ENCODE measurements at regions not wholly inside any gene's neighbourhood (a gene's known extent, or its start where the extent isn't known, plus 50 kb on each side); places are given as distances from the start of the nearest gene placed in this dataset.

DNA sequence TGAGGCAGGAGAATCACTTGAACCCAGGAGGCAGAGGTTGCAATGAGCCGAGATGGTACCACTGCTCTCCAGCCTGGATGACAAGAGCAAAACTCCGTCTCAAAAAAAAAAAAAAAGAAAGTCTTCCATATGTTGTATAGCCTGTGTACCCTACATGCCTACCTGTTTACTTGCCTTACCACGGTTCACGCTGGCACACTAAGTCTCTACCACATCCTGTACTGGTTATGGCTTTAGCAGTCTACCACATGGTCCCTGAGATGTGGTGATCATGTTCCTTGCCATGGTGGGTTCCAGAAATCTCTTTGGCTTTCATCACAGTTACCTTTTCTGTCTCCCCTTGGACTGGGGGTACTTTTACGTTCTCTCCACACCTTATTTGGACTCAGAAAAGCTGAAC lies 63.8 kb upstream of the TBC1D5 start:
- TF ChIP-seq, protein P1, sequence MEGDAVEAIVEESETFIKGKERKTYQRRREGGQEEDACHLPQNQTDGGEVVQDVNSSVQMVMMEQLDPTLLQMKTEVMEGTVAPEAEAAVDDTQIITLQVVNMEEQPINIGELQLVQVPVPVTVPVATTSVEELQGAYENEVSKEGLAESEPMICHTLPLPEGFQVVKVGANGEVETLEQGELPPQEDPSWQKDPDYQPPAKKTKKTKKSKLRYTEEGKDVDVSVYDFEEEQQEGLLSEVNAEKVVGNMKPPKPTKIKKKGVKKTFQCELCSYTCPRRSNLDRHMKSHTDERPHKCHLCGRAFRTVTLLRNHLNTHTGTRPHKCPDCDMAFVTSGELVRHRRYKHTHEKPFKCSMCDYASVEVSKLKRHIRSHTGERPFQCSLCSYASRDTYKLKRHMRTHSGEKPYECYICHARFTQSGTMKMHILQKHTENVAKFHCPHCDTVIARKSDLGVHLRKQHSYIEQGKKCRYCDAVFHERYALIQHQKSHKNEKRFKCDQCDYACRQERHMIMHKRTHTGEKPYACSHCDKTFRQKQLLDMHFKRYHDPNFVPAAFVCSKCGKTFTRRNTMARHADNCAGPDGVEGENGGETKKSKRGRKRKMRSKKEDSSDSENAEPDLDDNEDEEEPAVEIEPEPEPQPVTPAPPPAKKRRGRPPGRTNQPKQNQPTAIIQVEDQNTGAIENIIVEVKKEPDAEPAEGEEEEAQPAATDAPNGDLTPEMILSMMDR (IDR thresholded peaks at IDR 0.05), result no peak
- TF ChIP-seq EZH2 (IDR thresholded peaks at IDR 0.05; ENCODE audit: borderline replicate concordance, insufficient read depth, low read depth, low read length, poor library complexity, severe bottlenecking), result no peak
- no peak overlapping the region for H3K27ac Mint-ChIP-seq
- H3K9me3 Mint-ChIP-seq (ENCODE audit: insufficient read depth), result no peaks in the 10 kb centered on the region
- intact Hi-C loops (cut with micrococcal nuclease), result no loop called here
- DNase-seq (no peak), ATAC-seq (ENCODE audit: low read depth) (no peak)
- peaks cover 0 to 5% (median 0%) of the 10 kb centered on the region in 4 experiments for H3K27me3 ChIP-seq (replicated peaks in 1 of 4; ENCODE audit: control extremely low read depth in 1 of 4, control insufficient read depth in 3 of 4, insufficient read depth in 4 of 4, low read length in 3 of 4)
- no peak overlapping the region for H3K4me3 Mint-ChIP-seq
- POLR2A ChIA-PET, result no interaction called here
- no CpG with 5 or more reads among the region's 5 CpGs for WGBS (ENCODE audit: insufficient coverage)
- H3K9ac ChIP-seq (ENCODE audit: low read length), result no peak overlapping the region
- no peaks in the 10 kb centered on the region for H3K9me3 ChIP-seq (ENCODE audit: control extremely low read depth in 1 of 3, control insufficient read depth in 2 of 3, insufficient read depth in 1 of 3, low read length in 2 of 3)
- no peaks in the 10 kb centered on the region for H3K36me3 ChIP-seq (replicated peaks in 1 of 2; ENCODE audit: control extremely low read depth in 1 of 2, control insufficient read depth in 1 of 2, extremely low read depth in 1 of 2, insufficient read depth in 2 of 2, low read length in 1 of 2)
- no peaks in the 10 kb centered on the region for H3K79me2 ChIP-seq (ENCODE audit: control insufficient read depth, insufficient read depth, low read length)
- peaks cover 9 to 10% of the 10 kb centered on the region in 2 donors for H3K4me1 ChIP-seq (ENCODE audit: control insufficient read depth in 2 of 2, insufficient read depth in 2 of 2, low read length in 2 of 2)
- CTCF ChIA-PET, result no interaction called here
- no peak overlapping the region for H3K27ac ChIP-seq (ENCODE audit: low read length in 2 of 2)
- peaks cover 9% of the 10 kb centered on the region for H3K4me1 Mint-ChIP-seq
- no peaks in the 10 kb centered on the region for H4K20me1 ChIP-seq (ENCODE audit: control insufficient read depth, insufficient read depth, low read length, poor library complexity, severe bottlenecking)
- no peak overlapping the region for H3K4me2 ChIP-seq (replicated peaks; ENCODE audit: low read depth, low read length, poor library complexity, severe bottlenecking)
- peaks cover 10% of the 10 kb centered on the region for H3K27me3 Mint-ChIP-seq
- no peak overlapping the region for H2AFZ ChIP-seq (ENCODE audit: insufficient read depth, low read depth, low read length, poor library complexity, severe bottlenecking)
- H3K4me3 ChIP-seq (ENCODE audit: control extremely low read depth in 1 of 5, extremely low read depth in 1 of 5, insufficient read depth in 1 of 5, low read depth in 2 of 5, low read length in 4 of 5), result no peak overlapping the region

DNA sequence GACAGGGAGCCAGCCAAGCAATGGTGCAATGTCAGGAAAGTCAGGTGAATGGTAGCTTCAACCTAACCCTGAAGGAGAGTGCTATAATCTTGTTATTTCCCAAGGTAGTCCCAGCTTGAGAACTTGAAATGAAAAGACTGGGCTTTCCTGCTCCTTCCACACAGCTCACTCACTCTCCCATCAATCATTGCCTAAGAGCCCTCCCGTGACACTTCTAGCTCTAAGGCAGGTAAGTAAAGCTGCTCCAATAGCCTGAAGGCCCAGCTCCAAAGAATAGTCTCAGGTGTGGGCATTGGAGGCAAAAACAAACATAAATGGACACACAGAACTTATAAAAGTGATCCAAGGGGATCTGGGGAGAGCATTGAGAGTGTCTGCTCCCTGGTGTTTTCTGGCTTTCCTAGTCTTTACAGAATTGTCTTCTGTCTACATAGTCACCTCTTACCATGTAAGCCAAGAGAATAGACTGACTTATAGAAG lies 63.1 kb upstream of the TBC1D5 start:
- no peak overlapping the region for H3K4me3 Mint-ChIP-seq
- intact Hi-C loops (cut with micrococcal nuclease), result no loop called here
- ATAC-seq (ENCODE audit: low read depth) (no peak), DNase-seq (no peak)
- H4K20me1 ChIP-seq (ENCODE audit: control insufficient read depth, insufficient read depth, low read length, poor library complexity, severe bottlenecking), result no peaks in the 10 kb centered on the region
- H3K27ac Mint-ChIP-seq, result no peak overlapping the region
- TF ChIP-seq, protein P1 (IDR thresholded peaks at IDR 0.05), result no peak
- no peak for TF ChIP-seq EZH2 (IDR thresholded peaks at IDR 0.05; ENCODE audit: borderline replicate concordance, insufficient read depth, low read depth, low read length, poor library complexity, severe bottlenecking)
- no peaks in the 10 kb centered on the region for H3K9me3 Mint-ChIP-seq (ENCODE audit: insufficient read depth)
- H3K4me1 ChIP-seq (ENCODE audit: control insufficient read depth in 2 of 2, insufficient read depth in 2 of 2, low read length in 2 of 2), result peaks cover 9 to 10% of the 10 kb centered on the region in 2 donors
- no peak overlapping the region for H3K9ac ChIP-seq (ENCODE audit: low read length)
- no peaks in the 10 kb centered on the region for H3K79me2 ChIP-seq (ENCODE audit: control insufficient read depth, insufficient read depth, low read length)
- H3K27me3 Mint-ChIP-seq, result peaks cover 10% of the 10 kb centered on the region
- CTCF ChIA-PET, result interaction anchor here (0.8 to 1.2 kb wide), 2 partner anchors 36 to 1204 kb away, joined by 3 to 5 read pairs; no protein-coding TSS in a partner anchor
- no peak overlapping the region for H2AFZ ChIP-seq (ENCODE audit: insufficient read depth, low read depth, low read length, poor library complexity, severe bottlenecking)
- no peak overlapping the region for H3K4me2 ChIP-seq (replicated peaks; ENCODE audit: low read depth, low read length, poor library complexity, severe bottlenecking)
- no peaks in the 10 kb centered on the region for H3K9me3 ChIP-seq (ENCODE audit: control extremely low read depth in 1 of 3, control insufficient read depth in 2 of 3, insufficient read depth in 1 of 3, low read length in 2 of 3)
- no peak overlapping the region for H3K4me3 ChIP-seq (ENCODE audit: control extremely low read depth in 1 of 5, extremely low read depth in 1 of 5, insufficient read depth in 1 of 5, low read depth in 2 of 5, low read length in 4 of 5)
- peaks cover 0 to 5% (median 0%) of the 10 kb centered on the region in 4 experiments for H3K27me3 ChIP-seq (replicated peaks in 1 of 4; ENCODE audit: control extremely low read depth in 1 of 4, control insufficient read depth in 3 of 4, insufficient read depth in 4 of 4, low read length in 3 of 4)
- H3K27ac ChIP-seq (ENCODE audit: low read length in 2 of 2), result no peak overlapping the region
- H3K4me1 Mint-ChIP-seq, result peaks cover 9% of the 10 kb centered on the region
- no peaks in the 10 kb centered on the region for H3K36me3 ChIP-seq (replicated peaks in 1 of 2; ENCODE audit: control extremely low read depth in 1 of 2, control insufficient read depth in 1 of 2, extremely low read depth in 1 of 2, insufficient read depth in 2 of 2, low read length in 1 of 2)
- POLR2A ChIA-PET, result no interaction called here
- 100% methylated on average over 1 of the region's 1 CpG for WGBS (ENCODE audit: insufficient coverage)

All from B cell (primary cell).